Neural cell (in vitro differentiated cells): ENCODE measurements at regions not wholly inside any gene's neighbourhood (a gene's known extent, or its start where the extent isn't known, plus 50 kb on each side); places are given as distances from the start of the nearest gene placed in this dataset.

Experiments
- H2AFZ ChIP-seq: fragments of 200-600, 300-800 bp; sonication (generic), shearing (Covaris generic); 2 replicates; pipeline ENCODE4 v1.6.0; 2014; ENCODE audit warnings: low read depth, mild to moderate bottlenecking, antibody characterized with exemption, low read length, moderate library complexity
- H3F3A ChIP-seq: fragments of 200-600 bp; shearing (Covaris generic); 2 replicates; pipeline ENCODE4 v1.6.1; 2016; ENCODE audit warnings: mild to moderate bottlenecking, moderate library complexity, mixed read lengths, antibody characterized with exemption, low read length; ENCODE audit not compliant: insufficient read depth, poor library complexity, severe bottlenecking
- H3K27ac ChIP-seq: fragments of 200-600, 300-800 bp; sonication (generic), shearing (Covaris generic); 2 replicates; pipeline ENCODE4 v1.5.1; 2014; ENCODE audit warnings: mild to moderate bottlenecking, low read length, moderate library complexity
- H3K27me3 ChIP-seq: fragments of 300-800, 200-600 bp; sonication (generic), shearing (Covaris generic); 2 replicates; pipeline ENCODE4 v1.6.0; 2014; ENCODE audit warnings: mild to moderate bottlenecking, low read depth, low read length, moderate library complexity; ENCODE audit not compliant: insufficient read depth
- H3K36me3 ChIP-seq: fragments of 300-800, 200-600 bp; sonication (generic), shearing (Covaris generic); 2 replicates; pipeline ENCODE4 v1.5.1; 2014; ENCODE audit warnings: mild to moderate bottlenecking, antibody characterized with exemption, low read length, moderate library complexity; ENCODE audit not compliant: insufficient read depth
- H3K4me2 ChIP-seq: fragments of 300-800, 200-600 bp; sonication (generic), shearing (Covaris generic); 2 replicates; pipeline ENCODE4 v1.6.0; 2014; ENCODE audit warnings: mild to moderate bottlenecking, low read length
- H3K4me3 ChIP-seq: fragments of 300-800, 200-600 bp; sonication (generic), shearing (Covaris generic); 2 replicates; pipeline ENCODE4 v1.5.1; 2014; ENCODE audit warnings: mild to moderate bottlenecking, low read length, moderate library complexity
- H3K79me2 ChIP-seq: fragments of 200-600 bp; shearing (Covaris generic); replicated peaks from 2 replicates; pipeline ENCODE4 v1.6.0; 2014; ENCODE audit warnings: mild to moderate bottlenecking, low read length, moderate library complexity; ENCODE audit not compliant: insufficient read depth
- H3K9ac ChIP-seq: fragments of 300-800, 200-600 bp; sonication (generic), shearing (Covaris generic); 2 replicates; pipeline ENCODE4 v1.6.1; 2016; ENCODE audit warnings: mild to moderate bottlenecking, low read length, mixed read lengths
- H3K9me2 ChIP-seq: fragments of 200-600 bp; shearing (Covaris generic); 2 replicates; pipeline ENCODE4 v1.6.1; 2016; ENCODE audit warnings: mild to moderate bottlenecking, low read length, mixed read lengths; ENCODE audit not compliant: insufficient read depth
- H3K9me3 ChIP-seq: fragments of 200-600, 300-800 bp; sonication (generic), shearing (Covaris generic); 2 replicates; pipeline ENCODE4 v1.6.1; 2016; ENCODE audit warnings: mild to moderate bottlenecking, mixed run types, low read length, moderate library complexity, mixed read lengths
- H4K20me1 ChIP-seq: fragments of 200-600 bp; shearing (Covaris generic); 2 replicates; pipeline ENCODE4 v1.6.1; 2016; ENCODE audit warnings: mild to moderate bottlenecking, mixed run types; ENCODE audit not compliant: insufficient read depth
- CTCF ChIP-seq: fragments of 450-650 bp; IDR thresholded peaks from 2 replicates; pipeline ENCODE4 v1.5.1; 2014; ENCODE audit warnings: antibody characterized with exemption, mild to moderate bottlenecking, moderate library complexity; ENCODE audit not compliant: poor library complexity, severe bottlenecking
- EP300 ChIP-seq: fragments of 450-650 bp; conservative IDR thresholded peaks from 2 replicates; pipeline ENCODE4 v1.6.1; 2014; ENCODE audit warnings: antibody characterized with exemption, mild to moderate bottlenecking, moderate library complexity; ENCODE audit not compliant: poor library complexity, severe bottlenecking
- EZH2 ChIP-seq: fragments of 200-600, 300-800 bp; shearing (Covaris generic), sonication (generic); IDR thresholded peaks from 2 replicates; pipeline ENCODE4 v1.6.1; 2014; ENCODE audit warnings: antibody characterized with exemption, low read length, borderline replicate concordance, mild to moderate bottlenecking; ENCODE audit not compliant: insufficient read depth, poor library complexity, severe bottlenecking
- MXI1 ChIP-seq: fragments of 450-650 bp; conservative IDR thresholded peaks from 2 replicates; pipeline ENCODE4 v1.6.1; 2014; ENCODE audit warnings: antibody characterized with exemption, mild to moderate bottlenecking; ENCODE audit not compliant: poor library complexity, severe bottlenecking
- POLR2AphosphoS5 ChIP-seq: IDR thresholded peaks from 2 replicates; pipeline ENCODE4 v1.6.1; 2012
- RAD21 ChIP-seq: fragments of 450-650 bp; conservative IDR thresholded peaks from 2 replicates; pipeline ENCODE4 v1.6.1; 2014; ENCODE audit warnings: antibody characterized with exemption, mild to moderate bottlenecking, moderate library complexity
- REST ChIP-seq: IDR thresholded peaks from 2 replicates; pipeline ENCODE4 v1.6.1; 2012; ENCODE audit warnings: borderline replicate concordance
- SMC3 ChIP-seq: fragments of 450-650 bp; conservative IDR thresholded peaks from 2 replicates; pipeline ENCODE4 v1.6.1; 2014; ENCODE audit warnings: antibody characterized with exemption, mild to moderate bottlenecking, moderate library complexity; ENCODE audit not compliant: poor library complexity
- TAF1 ChIP-seq: IDR thresholded peaks from 2 replicates; pipeline ENCODE4 v1.6.1; 2012; ENCODE audit warnings: low read depth

- TF ChIP-seq POLR2AphosphoS5, result no peak
- Histone ChIP-seq H3K79me2 (no peaks in the 10 kb centered on the region), H3F3A (no peaks in the 10 kb centered on the region), H3K4me3 (no peak overlapping the region), H3K9me3 (no peaks in the 10 kb centered on the region), H3K27me3 (no peaks in the 10 kb centered on the region), H3K27ac (no peak overlapping the region), H4K20me1 (no peaks in the 10 kb centered on the region), H3K36me3 (no peaks in the 10 kb centered on the region), H3K9ac (no peak overlapping the region), H3K4me2 (no peak overlapping the region), H2AFZ (no peak overlapping the region), H3K9me2 (no peaks in the 10 kb centered on the region)
Observed at GRCh38 chr7:131649003-131649541, 92.6 kb upstream of the PODXL start.

GRCh38 chr7:131648491-131648890 is 92.1 kb upstream of the PODXL start:
- no peaks in the 10 kb centered on the region for H3F3A ChIP-seq
- H3K79me2 ChIP-seq, result no peaks in the 10 kb centered on the region
- H3K4me3 ChIP-seq, result no peak overlapping the region
- no peaks in the 10 kb centered on the region for H4K20me1 ChIP-seq
- H3K9ac ChIP-seq, result no peak overlapping the region
- H3K4me2 ChIP-seq, result no peak overlapping the region
- H2AFZ ChIP-seq, result no peak overlapping the region
- H3K27ac ChIP-seq, result no peak overlapping the region
- H3K36me3 ChIP-seq, result no peaks in the 10 kb centered on the region
- H3K9me2 ChIP-seq, result no peaks in the 10 kb centered on the region
- TF ChIP-seq SMC3 (no peak), REST (no peak), POLR2AphosphoS5 (no peak), MXI1 (no peak), CTCF (no peak), EZH2 (no peak), EP300 (no peak), RAD21 (no peak), TAF1 (no peak)
- H3K27me3 ChIP-seq, result no peaks in the 10 kb centered on the region
- H3K9me3 ChIP-seq, result no peaks in the 10 kb centered on the region

GRCh38 chr7:131646203-131646602 is 89.8 kb upstream of the PODXL start:
- H3K9me2 ChIP-seq, result no peaks in the 10 kb centered on the region
- no peaks in the 10 kb centered on the region for H3F3A ChIP-seq
- H3K36me3 ChIP-seq, result no peaks in the 10 kb centered on the region
- no peak overlapping the region for H3K4me3 ChIP-seq
- no peak overlapping the region for H3K27ac ChIP-seq
- no peak overlapping the region for H2AFZ ChIP-seq
- no peaks in the 10 kb centered on the region for H3K27me3 ChIP-seq
- H3K79me2 ChIP-seq, result no peaks in the 10 kb centered on the region
- H4K20me1 ChIP-seq, result no peaks in the 10 kb centered on the region
- no peak overlapping the region for H3K9ac ChIP-seq
- TF ChIP-seq RAD21 (no peak), POLR2AphosphoS5 (no peak), EZH2 (no peak), SMC3 (no peak), CTCF (no peak), MXI1 (no peak), EP300 (no peak), REST (no peak)
- no peak overlapping the region for H3K4me2 ChIP-seq
- no peaks in the 10 kb centered on the region for H3K9me3 ChIP-seq
